NCI-H345 treated with DMSO at 0.1 percent for 48 hours (cell line): ENCODE measurements at regions not wholly inside any gene's neighbourhood (a gene's known extent, or its start where the extent isn't known, plus 50 kb on each side); places are given as distances from the start of the nearest gene placed in this dataset.

Source experiments
- DNase-seq: peaks from one replicate; lab custom pipeline; 2025; ENCODE audit not compliant: unreplicated experiment; lab: John Stamatoyannopoulos, UW

DNA sequence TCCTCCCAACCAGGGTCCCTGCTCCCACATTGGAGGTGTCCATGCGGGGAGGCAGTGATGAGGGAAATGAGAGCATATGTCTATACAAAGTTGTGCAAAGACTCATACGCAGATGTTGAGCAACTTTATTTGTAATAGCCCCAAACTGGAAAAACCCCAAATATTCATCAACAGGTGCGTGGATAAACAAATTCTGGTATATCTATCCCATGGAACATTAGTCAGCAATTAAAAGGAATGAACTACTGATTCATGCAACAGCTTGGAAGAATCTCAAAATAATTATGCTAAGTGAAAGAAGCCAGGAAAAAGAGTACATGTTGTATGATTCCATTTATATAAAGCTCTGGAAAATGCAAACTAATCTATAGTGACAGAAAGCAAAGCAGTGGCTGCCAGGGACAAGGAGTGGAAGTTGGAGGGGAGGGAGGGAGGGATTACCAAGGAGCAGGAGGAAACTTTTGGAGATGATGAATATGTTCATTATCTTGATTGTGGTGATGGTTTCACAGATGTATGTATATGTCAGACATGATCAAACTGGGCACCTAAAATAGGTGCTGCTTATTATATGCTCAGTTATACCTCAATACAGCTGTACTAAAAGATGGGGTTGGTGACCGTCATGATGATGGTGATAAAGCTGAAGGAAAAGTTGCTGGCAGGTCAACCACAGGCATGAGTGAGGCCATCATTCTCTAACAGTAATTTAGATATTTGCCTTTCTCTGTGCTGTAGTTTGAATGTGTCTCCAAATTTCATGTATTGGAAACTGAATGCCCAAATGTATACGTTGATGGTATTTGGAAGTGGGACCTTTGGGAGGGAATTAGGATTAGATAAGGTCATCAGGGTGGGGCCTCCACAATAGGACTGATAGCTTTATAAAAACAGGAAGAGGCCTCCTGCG, 270.9 kb downstream of the CYP26B1 start:
- DNase-seq: no peak

DNA sequence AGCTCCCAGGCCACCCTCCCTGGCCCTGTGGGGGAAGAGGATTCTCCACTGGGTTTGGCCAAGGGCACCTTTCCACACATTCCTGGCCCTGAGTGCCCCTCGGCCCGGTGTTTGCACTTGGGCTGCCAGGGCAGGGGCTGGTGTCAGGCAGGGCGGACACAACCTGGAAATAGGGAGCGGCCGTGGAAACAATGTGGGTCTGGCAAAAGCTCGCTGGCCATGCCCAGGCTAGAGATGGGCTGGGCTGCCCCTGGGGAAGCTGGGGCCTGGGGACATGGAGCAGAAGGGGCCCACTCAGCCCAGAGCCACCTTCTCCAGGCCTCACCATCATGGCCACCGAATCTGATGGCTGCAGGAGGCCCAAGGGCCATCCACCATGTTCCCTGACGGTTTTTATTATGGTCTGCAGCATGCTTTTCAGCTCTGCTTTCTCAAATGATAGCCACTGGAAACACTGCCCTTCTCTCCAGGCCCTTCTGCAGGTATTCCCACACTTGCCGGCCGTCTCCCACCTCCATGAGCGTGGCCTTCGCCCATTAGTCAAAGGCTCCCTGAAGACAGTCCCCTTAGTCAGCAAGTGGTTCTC, 275.1 kb downstream of the CYP26B1 start:
- DNase-seq: no peak

DNA sequence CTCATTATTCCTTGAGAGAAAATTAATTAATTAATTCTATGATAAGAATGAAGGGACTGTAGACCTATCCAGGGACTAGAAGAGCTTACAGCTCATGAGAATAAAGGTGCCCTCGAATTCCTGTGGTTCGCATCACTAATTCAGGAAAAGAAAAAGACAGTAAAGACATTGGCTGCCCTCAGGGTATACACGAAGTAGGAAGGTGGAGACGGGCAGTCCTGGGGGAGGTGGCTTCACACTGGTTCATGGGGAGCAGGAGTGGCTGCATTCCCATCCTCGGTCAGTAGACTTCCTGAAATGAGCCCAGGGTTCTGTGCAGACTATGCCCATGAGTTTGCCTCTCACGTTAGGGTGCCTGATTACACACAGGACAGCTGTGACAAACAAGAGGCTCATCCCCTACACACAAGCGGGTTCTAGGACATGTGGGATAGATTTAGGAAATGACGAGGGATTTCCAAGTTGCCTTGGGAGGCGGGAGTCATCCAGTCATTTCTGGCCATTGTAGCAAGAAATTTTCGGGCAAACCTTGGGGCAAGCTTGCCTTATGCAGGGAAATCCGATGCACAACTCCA, 282.2 kb downstream of the CYP26B1 start:
- no peak for DNase-seq

DNA sequence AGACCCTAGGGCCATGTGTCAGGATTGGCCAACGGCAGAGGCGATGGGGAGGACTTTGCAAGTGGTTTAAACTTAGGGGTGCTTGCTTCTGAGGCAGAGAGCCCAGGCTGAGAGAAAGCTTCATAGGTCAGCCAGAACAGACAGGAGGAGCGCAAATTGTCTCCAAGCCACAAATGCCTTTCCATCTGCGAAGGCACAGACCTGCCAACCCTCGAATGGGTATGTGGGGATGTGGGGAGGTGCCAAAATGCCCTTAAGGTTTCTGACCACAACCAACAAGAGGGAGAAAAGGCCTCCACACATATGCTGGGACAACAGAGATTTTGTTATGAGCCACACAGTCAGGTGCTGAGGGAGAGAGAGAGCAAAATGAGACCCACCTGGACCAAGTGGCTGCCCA, 283.6 kb downstream of the CYP26B1 start:
- no peak for DNase-seq

DNA sequence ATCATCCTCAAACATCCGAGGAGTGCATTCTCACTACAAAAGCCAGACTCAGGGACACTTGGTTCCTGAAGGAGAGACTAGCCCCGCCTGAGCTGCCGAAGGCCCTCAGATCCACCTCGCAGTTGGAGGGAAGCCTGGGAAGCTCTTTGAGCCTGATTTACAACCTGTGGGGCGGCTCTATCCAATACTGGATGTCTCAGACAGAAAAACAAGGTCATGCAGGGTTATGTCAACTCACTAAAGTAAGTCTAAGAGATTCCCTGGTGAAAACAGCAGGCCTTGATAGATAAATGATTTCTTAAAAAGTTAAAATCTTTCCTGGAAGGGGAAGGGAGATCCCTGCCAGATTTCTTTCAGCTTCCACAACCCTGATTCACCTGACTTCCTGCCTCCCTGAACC, 284.3 kb downstream of the CYP26B1 start:
- DNase-seq: no peak

DNA sequence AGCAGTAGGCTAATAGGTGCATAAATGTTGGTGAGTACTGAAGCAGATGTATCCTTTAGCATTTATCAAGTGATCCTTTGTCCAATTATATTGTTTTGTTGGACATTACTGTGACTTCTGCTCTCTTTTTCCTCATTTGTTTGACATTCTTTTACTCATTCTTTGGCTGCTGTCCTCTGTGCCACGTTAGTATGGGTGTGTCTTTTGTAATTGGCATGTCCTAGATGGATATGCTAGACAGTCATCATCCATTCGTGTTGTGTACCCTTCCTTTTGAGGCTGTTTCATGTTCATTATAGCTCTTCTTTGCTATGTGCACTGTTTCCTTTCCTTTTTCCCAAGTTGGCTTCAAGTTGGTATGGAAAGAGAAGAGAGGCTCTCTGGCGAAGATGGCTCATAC, 284.7 kb downstream of the CYP26B1 start:
- no peak for DNase-seq

DNA sequence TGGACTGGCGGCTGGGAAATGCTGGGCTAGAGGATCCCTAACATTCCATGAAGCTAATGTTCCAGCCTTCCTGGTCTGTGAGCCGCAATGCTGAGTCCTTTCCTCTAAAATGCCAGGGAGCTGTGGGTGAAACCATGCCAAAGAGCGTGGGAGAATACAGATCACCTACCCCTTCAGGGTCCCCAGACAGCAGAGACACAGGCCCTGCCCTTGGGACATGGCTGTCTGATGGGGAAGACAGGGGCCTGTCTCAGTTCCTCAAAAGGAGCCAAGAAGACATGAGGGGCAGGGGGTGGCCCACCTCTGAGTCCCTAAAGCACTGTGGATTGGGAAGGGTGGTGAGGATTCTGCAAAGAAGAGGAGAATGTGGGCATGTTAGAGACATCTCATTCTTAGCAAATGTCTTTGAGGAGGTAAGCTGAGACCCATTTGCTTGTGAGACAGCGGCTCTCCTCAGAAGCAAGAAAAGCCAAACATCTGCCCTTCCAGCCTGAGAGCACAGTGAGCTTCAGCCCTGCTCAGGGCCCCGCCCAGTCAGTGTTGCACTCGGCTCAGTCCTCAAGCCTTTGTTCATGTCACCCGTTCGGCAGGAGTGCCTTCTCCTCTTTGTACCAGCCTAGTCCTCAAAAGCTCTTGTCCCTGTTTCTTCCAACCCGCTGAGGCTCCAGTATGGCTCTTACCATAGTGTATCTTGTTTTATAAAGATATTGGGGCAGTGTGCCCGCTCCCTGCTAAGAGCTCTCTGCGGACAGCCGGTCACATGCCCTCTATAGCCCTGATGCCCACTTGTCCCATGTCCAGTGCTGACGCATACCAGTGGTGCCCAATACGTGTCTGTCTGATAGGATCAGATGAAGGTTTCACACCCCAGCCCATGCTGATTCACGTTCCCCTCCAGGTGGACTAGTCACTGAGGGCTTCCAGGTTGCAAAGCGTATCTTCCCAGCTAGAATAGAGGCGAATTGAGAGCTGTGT, 286.2 kb downstream of the CYP26B1 start:
- DNase-seq: no peak

DNA sequence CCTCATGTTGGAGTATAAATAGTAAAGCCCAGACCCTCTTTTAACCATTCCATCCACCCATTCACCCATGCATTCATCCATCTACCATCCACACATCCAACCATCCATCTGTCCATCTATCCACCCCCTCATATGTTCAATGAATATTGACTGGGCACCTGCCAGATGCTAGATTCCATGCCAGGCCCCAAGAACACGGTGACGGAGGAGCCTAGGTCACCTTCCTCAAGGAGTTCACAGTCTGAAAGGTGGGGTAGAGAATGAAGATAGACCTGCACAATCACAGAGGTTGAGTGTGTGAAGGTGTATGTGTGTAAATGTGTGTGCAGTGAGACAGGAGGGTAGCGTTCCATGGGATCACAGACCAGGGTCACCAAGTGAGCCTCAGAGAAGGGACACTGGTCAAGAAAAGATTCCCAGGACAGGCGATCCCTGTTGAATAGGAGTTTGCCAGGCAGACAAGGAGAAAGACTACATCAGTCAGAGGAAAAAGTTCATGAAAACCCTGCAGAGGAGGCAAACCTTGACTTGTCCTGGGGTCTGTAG, 287.2 kb downstream of the CYP26B1 start:
- no peak for DNase-seq

DNA sequence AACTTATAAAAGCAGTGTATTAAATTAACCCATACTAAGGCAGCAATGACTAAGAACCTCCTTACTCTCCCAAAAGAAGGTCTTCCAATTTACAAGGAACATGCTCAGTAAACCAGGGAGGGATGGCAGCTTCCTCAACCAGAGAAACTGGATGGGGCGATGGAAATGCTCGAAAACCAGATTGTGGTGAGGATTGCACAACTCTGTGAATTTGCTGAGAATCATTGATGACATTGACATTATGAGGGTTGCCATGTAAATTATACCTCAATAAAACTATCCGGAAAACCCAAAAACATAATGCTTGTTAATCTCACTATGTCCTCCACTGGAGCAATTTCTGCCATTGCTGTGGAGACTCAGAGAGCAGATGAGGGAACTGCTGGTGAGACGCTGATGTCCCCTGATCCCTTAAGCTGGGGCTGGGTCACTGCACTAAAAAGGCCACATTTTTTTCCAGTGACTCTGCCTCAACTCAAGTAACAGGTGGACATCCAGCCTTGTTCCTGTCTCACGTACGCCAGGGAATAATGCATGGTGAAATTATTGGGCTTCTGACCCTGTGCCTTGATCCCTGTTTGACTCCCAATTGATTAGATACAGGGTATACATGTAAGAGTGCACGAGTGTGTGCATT, 288.3 kb downstream of the CYP26B1 start:
- no peak for DNase-seq

DNA sequence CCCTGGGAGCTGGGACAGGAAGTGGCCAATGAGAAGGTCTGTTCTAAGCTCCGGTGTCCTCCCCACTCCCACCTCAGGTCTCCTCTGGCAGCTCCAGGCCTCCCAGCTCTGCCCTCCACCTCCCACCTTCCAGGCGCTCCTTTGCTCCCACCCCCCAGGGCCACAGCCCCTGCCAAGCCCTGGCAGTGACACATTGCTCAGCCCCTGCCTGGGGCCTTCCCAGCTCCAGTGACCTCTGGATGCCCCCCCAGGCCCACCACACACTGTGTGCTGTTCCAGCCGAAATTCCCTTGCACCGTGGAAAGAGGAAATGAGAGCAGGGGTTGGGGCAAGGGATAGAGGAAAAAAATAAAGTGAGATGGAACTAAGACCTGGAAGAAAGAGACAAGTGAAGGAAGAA, 289.6 kb downstream of the CYP26B1 start:
- no peak for DNase-seq

DNA sequence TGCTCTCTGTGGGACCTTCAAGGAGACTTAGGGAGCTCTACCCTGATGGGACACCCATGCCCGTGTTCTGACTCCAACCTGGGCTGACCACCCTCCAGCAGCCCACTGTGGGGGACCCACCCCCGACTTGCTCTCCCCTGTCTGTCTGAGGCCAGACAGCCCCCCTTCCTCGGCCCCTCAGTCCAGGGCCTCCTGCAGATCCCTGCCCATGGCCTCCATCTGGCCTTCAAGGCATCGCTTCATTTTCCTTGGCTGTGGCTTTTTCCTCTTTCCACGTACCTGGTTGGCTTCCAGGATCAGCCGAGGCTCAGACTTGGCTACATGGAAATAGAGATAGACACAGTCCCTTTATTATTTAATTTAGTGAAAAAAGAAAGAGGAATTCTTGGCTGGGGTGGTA, 290.0 kb downstream of the CYP26B1 start:
- DNase-seq: no peak

DNA sequence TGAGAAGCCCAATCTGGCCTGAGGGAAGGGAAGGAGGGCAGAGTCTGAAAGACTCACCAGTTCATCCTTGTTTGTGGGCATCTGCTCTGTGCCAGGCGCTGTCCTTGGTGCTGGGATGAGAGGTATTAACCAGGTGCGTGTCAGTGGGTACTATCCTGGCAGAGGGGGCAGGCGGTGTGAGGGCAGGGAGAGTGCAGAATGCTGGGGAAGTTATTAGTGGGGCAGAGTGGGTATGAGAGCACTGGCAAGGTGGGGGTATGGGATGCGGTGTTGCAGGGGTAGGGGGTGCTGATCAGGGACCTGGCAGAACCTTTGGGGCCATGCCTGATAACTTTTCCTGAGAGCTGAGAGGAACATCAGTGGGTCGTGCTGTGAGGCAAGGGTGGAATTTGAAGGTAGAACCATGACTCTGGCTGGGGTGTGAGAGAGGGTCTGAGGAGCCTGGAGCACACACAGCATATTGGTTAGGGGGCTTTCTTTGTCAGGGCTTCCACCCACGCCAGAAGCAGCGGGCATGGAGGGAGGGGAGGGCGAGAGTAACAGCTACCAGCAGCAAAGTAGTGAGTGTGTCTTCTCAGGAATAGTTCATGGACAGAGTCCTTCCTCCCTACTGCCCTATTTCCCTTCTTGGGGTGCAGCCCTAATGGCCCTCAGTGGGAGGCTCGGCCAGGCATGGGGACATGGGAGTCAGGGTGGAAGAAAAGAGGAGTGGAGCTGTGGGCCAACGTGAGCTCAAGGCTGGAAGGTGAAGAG, 290.7 kb downstream of the CYP26B1 start:
- no peak for DNase-seq

DNA sequence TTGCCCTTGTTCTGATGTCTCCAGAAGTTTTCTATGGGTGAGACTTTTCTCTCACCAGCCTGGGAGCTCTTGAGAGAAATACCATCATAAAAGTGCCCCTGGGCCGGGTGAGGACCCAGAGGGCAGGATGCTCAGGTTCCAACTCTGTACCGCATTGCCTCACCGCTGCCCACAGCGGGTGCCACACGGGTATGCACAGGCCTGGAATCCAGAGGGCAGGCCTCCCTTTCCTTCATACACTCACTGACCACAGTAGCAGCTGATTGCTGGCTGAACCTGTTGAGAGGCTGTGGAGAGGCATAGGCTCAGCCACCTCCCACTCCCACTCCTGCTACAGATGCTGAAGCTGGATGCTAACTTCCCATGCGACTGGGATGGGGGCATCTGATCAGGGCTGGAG, 293.8 kb downstream of the CYP26B1 start:
- no peak for DNase-seq

DNA sequence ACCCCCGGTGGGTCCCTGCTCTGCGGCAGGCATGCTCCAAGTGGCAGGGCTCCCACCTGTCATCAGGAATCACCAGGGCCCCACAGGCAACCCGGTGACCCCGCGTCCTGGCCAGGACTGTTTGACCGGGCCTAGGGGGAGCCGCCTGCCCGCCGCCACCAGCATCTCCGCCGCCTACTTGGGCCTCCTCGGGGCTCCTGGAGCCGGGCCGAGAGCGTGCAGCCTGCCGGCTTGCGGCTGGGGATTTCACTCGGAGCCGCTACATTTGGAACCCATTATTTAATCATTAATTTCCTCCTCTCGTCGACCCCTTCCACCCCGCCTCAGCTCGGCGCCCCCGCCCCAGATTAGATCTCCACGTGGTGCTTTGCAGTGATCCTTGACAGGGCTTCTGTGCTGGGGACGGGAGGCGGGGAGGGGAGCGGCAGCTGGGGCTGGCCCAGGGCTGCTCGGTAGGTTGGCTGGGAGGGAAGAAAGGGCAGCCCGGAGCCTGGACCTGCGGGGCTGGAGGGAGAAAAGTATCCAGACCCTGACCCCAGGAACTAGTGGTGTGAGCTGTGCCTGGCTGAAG, 295.4 kb downstream of the CYP26B1 start:
- no peak for DNase-seq

DNA sequence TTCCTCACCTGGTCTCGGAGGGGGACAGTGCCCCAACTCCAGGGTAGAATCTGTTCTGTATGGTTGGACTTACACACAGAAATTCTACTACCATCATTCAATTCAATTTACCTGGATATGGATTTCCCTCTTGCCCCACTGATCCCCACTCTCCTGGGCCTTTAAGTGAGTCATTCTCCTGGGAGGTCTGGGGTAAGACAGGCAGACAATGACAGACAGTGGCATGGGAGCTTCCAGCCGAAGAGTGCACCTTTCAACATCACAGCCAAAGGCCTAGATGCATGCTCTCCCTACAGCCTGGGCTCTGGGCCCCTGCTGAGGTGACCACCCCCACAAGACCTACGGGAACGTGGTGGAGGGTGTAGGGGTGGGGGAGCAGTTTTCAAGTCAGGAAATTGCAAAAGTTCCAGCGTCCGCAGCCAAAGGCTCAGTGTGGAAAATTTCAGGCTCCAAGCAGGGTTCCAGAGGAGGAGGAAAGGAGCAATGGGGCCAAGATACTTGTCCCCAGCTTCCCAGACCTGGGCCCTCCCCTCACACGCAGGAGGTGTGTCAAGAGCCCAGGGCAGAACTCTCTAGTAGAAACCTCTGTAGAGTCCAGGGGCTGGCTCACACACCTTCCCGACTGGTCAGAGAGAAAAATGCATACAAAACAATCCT, 296.4 kb downstream of the CYP26B1 start:
- no peak for DNase-seq

DNA sequence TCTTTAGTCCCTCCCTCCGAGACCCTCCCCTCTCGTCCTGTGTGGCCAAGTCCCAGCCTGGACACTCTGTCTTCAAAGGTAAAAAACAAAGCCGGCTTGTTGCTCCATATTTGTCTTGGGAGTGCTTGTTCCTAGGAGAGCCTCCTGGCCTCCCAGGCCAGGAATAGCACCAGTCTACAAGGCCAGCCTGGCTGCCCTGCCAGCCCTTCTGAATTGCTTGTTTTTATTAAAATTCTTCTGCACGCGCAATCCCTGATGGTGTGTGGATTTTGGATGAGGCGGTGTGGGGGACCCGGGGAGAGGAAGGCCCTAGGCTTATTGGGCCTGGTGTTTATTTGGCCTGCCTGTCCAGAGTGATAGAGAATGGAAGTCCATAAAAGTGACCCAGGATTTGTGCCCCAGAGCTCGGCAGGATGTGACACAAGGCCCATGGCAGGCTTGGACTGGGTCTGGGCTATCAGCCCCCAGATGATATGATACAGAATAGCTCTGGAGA, 297.3 kb downstream of the CYP26B1 start:
- DNase-seq: no peak

DNA sequence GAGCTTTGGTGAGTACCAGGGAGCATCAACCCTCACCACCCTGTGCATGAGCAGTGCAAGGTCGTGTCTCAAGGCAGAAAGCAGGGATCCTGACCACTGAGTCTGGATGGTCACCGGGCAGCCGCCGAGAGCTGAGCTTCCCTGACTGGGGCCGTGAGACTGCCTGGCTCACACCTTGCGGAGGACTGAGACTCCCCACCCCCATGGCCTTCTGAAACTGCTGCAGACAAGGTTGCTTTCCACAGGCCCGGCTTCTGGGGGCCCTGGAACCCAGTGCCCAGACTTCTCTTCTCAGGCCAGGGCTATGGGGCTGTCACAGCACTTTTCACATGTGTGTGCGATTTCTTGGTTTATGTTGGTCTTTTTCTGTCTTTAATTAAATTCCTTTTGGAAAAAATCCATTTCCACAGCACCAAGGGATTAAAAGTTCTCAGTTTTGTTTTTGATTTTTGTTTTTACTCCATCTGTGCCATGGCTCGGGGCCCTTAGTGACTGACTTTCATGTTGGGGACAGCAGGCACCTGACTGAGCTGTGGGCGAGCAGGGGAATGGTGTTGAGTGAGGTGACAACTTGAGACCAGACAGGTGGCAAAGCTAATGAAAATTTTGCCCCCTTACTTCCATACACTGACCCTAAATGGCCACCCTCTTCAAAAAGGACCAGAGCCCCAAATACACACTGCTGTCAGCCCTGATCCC, 297.9 kb downstream of the CYP26B1 start:
- DNase-seq: no peak

DNA sequence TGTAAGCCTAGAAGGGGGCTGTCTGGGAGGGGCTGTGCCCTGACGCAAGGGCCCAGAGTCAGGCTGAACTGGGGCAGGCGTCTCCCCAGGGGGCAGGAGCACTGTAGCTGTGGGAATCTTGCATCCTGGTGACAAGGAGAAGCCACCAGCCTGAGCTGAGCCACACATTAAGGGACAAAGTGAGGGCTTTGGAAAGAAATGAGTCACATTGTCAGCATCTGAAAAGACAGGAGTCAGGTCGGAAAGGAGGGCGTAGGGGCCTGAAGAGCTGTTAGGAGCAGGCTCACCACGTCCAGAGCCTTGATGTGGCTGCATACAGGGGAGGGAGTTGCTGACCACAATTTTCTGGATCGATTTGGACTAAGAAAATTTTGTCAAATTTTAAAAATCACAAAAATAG, 298.6 kb downstream of the CYP26B1 start:
- no peak for DNase-seq
